Upper lobe of left lung (tissue), 6 donors: ENCODE measurements at regions not wholly inside any gene's neighbourhood (a gene's known extent, or its start where the extent isn't known, plus 50 kb on each side); places are given as distances from the start of the nearest gene placed in this dataset.

ENCODE experiments used
- ATAC-seq, 2 donors: fragments of 200-7000 bp; cut with Tn5 transposase; one replicate each; pipeline ENCODE4 v1.9.1; 2022; ENCODE audit warnings: mild to moderate bottlenecking in 2 of 2, moderate library complexity in 2 of 2; ENCODE audit not compliant: low FRiP score in 2 of 2
- DNase-seq, 2 donors: peaks; one replicate each; pipeline ENCODE4 v3.0.0-alpha.2; 2019 to 2020
- H3K27ac ChIP-seq, 4 donors: fragments of 200-600 bp; sonication (generic); one replicate each; pipeline ENCODE4 v1.5.1; 2016 to 2019
- H3K27me3 ChIP-seq, 4 donors: fragments of 200-600 bp; sonication (generic); one replicate each; pipeline ENCODE4 v1.5.1; 2017 to 2019
- H3K36me3 ChIP-seq, 4 donors: fragments of 200-600 bp; sonication (generic); one replicate each; pipeline ENCODE4 v1.5.1; 2016 to 2019
- H3K4me1 ChIP-seq, 4 donors: fragments of 200-600 bp; sonication (generic); one replicate each; pipeline ENCODE4 v1.5.1; 2018 to 2019
- H3K4me3 ChIP-seq, 4 donors: fragments of 200-600 bp; sonication (generic); one replicate each; pipeline ENCODE4 v1.5.1; 2017 to 2019; ENCODE audit warnings: mild to moderate bottlenecking in 2 of 4, moderate library complexity in 1 of 4
- H3K9me3 ChIP-seq, 4 donors: fragments of 200-600 bp; sonication (generic); one replicate each; pipeline ENCODE4 v1.5.1; 2018 to 2019
- EP300 ChIP-seq, 4 donors: sonication (generic); formaldehyde crosslinking; IDR thresholded peaks; one replicate each; pipeline ENCODE4 v1.5.1; 2017; ENCODE audit warnings: antibody characterized with exemption in 4 of 4, control low read depth in 2 of 4
- POLR2A ChIP-seq, 4 donors: fragments of 450-650 bp; IDR thresholded peaks; one replicate each; pipeline ENCODE4 v1.5.1; 2016 to 2017; ENCODE audit warnings: antibody characterized with exemption in 4 of 4, mild to moderate bottlenecking in 2 of 4
- POLR2AphosphoS5 ChIP-seq, 2 donors: sonication (generic); formaldehyde crosslinking; IDR thresholded peaks; one replicate each; pipeline ENCODE4 v1.5.1; 2017; ENCODE audit warnings: antibody characterized with exemption in 2 of 2
- WGBS, 2 donors: methylation state at CpG; one replicate each; pipeline ENCODE4 v1.1.5; 2017 to 2018; 5-methylcytosine and 5-hydroxymethylcytosine counted together
- TF ChIP-seq, protein P1 (sequence below), 6 experiments: fragments of 450-650 bp in 4 of 6; fragments of 200-600 bp in 2 of 6; sonication (generic) in 2 of 6; IDR thresholded peaks; one replicate each; pipeline ENCODE4 v1.5.1; 2016 to 2019; ENCODE audit warnings: antibody characterized with exemption in 6 of 6
- donor health status: DM: no; HTN: no; CAD: no; lungs with moderate emphysema.
- donor health status: DM: no; HTN: yes; CAD: no; lungs with severe emphysema.

DNA sequence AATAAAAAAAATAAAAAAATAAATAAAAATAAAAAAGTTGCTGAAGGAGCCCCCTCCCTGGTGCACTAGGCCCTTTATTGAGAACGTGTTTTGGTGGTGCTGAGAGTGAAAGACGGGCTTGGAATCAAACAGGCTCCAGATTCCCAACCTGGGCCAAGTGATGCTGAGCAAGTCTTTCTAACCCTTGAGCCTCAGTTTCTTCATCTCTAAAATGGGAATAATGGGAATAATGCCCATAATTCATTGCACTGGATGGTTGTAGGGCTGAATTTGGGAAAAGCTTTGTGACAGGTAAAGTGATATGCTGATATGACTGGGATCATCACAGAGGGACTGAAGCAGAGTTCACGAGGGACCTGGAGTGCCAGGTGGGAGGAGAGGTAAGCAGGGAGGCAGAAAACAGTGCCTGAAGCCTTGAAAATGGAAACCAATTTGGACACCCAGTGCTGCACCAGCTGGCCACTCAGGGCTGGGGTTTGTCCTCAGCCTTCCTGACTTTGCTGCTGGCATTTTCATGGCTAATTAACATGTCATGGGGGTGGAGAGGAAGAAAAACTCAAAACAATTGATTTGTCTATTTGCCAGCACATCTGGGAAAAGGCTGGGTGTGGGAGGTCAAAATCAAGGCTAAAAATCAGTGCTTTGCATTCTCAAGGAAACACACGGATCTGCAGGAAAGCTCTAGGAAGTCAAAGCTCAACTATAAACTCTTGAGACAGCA lies 241.3 kb downstream of the LOXHD1 start:
- Histone ChIP-seq H3K27ac (no peak overlapping the region), H3K27me3 (no peaks in the 10 kb centered on the region), H3K4me3 (no peak overlapping the region), H3K9me3 (no peaks in the 10 kb centered on the region), H3K36me3 (no peaks in the 10 kb centered on the region), H3K4me1 (peaks cover 11 to 37% (median 18%) of the 10 kb centered on the region in 4 donors)
- 80 to 82% methylated on average over 4 of the region's 4 CpGs for WGBS, 2 donors
- ATAC-seq, result no peak
- TF ChIP-seq, protein P1, sequence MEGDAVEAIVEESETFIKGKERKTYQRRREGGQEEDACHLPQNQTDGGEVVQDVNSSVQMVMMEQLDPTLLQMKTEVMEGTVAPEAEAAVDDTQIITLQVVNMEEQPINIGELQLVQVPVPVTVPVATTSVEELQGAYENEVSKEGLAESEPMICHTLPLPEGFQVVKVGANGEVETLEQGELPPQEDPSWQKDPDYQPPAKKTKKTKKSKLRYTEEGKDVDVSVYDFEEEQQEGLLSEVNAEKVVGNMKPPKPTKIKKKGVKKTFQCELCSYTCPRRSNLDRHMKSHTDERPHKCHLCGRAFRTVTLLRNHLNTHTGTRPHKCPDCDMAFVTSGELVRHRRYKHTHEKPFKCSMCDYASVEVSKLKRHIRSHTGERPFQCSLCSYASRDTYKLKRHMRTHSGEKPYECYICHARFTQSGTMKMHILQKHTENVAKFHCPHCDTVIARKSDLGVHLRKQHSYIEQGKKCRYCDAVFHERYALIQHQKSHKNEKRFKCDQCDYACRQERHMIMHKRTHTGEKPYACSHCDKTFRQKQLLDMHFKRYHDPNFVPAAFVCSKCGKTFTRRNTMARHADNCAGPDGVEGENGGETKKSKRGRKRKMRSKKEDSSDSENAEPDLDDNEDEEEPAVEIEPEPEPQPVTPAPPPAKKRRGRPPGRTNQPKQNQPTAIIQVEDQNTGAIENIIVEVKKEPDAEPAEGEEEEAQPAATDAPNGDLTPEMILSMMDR (IDR thresholded peaks at IDR 0.05), result no peak
- no peak for TF ChIP-seq POLR2A (IDR thresholded peaks at IDR 0.05)
- TF ChIP-seq POLR2AphosphoS5 (IDR thresholded peaks at IDR 0.05), result no peak
- TF ChIP-seq EP300 (IDR thresholded peaks at IDR 0.05), result no peak
- no peak for DNase-seq

GRCh38 chr18:46416706-46417638 lies 240.0 kb downstream of the LOXHD1 start:
- peaks cover 11 to 29% (median 15%) of the 10 kb centered on the region in 4 donors for H3K4me1 ChIP-seq
- H3K9me3 ChIP-seq, result no peaks in the 10 kb centered on the region
- no peak overlapping the region for H3K27ac ChIP-seq
- 94% methylated on average over 4 of the region's 4 CpGs for WGBS, 2 donors
- H3K36me3 ChIP-seq, result no peaks in the 10 kb centered on the region
- TF ChIP-seq EP300 (IDR thresholded peaks at IDR 0.05) (no peak), POLR2AphosphoS5 (IDR thresholded peaks at IDR 0.05) (no peak), POLR2A (IDR thresholded peaks at IDR 0.05) (no peak)
- TF ChIP-seq, protein P1 (IDR thresholded peaks at IDR 0.05), result no peak
- ATAC-seq (no peak), DNase-seq (no peak)
- H3K27me3 ChIP-seq, result no peaks in the 10 kb centered on the region
- no peak overlapping the region for H3K4me3 ChIP-seq

DNA sequence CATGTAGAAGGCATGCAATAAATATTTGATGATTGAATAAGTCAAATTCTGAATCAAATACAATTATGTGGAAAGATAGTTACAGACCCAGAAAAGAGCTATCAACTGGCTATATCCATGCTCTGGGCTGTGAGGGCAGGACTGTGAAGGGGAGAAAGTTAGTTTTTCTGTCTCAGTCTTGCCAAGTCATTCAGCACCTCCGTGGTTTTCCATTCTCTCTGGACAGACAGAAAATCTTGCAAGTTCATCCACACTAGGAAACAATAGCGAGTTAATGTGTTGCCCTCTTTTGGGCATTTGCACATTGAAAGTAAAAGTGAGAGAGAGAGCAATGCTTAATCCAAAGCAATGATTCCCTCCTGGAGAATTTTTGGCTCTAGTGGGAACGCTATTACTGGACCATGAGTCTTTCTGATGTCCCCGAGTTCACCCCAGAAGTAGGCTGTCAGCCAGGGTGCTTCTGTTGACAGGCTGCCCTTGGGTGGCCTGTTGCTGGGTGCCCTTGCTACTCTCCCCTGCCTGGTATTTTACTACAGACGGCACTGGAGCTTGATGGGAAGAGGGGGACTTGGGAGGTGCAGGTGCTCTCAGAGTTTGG lies 238.3 kb downstream of the LOXHD1 start:
- DNase-seq (no peak), ATAC-seq (no peak)
- Histone ChIP-seq H3K4me3 (no peak overlapping the region), H3K27me3 (no peaks in the 10 kb centered on the region), H3K36me3 (no peaks in the 10 kb centered on the region), H3K9me3 (no peaks in the 10 kb centered on the region), H3K4me1 (peaks cover 0 to 13% (median 2%) of the 10 kb centered on the region in 4 donors), H3K27ac (no peak overlapping the region)
- 43% methylated on average over 4 to 5 of the region's 5 CpGs for WGBS, 2 donors
- TF ChIP-seq POLR2AphosphoS5 (IDR thresholded peaks at IDR 0.05) (no peak), POLR2A (IDR thresholded peaks at IDR 0.05) (no peak)
- TF ChIP-seq, protein P1 (IDR thresholded peaks at IDR 0.05), result no peak

GRCh38 chr18:46419391-46420141 lies 237.5 kb downstream of the LOXHD1 start:
- no peak overlapping the region for H3K27ac ChIP-seq

More at GRCh38 chr18:46419391-46420141, 237.5 kb downstream of the LOXHD1 start:
- ATAC-seq, result no peak
- H3K9me3 ChIP-seq, result no peaks in the 10 kb centered on the region
- H3K4me1 ChIP-seq, result peaks cover 0 to 9% (median 0%) of the 10 kb centered on the region in 4 donors
- no peak for DNase-seq
- WGBS, 2 donors, result 80 to 88% methylated on average over 10 to 12 of the region's 12 CpGs
- TF ChIP-seq, protein P1 (IDR thresholded peaks at IDR 0.05), result no peak
- TF ChIP-seq POLR2AphosphoS5 (IDR thresholded peaks at IDR 0.05) (no peak), POLR2A (IDR thresholded peaks at IDR 0.05) (no peak), EP300 (IDR thresholded peaks at IDR 0.05) (no peak)
- no peaks in the 10 kb centered on the region for H3K27me3 ChIP-seq
- no peak overlapping the region for H3K4me3 ChIP-seq
- H3K36me3 ChIP-seq, result no peaks in the 10 kb centered on the region
